Gastroesophageal sphincter (tissue), 4 donors: ENCODE measurements at regions not wholly inside any gene's neighbourhood (a gene's known extent, or its start where the extent isn't known, plus 50 kb on each side); places are given as distances from the start of the nearest gene placed in this dataset.
"Not testable (repeated sequence)": the region's sequence is repeated elsewhere in the genome, so short reads cannot be mapped to it uniquely, and the experiment has no call there.

Source experiments
- ATAC-seq: fragments of 150-250 bp; one replicate; pipeline ENCODE4 v1.9.1; 2016; ENCODE audit warnings: mild to moderate bottlenecking, moderate library complexity
- H3K27ac ChIP-seq, 4 donors: fragments of 200-600 bp; sonication (generic) in 3 of 4; 1 replicate in 3 of 4; 2 replicates in 1 of 4; pipeline ENCODE4 v1.5.1; 2016 to 2019
- H3K27me3 ChIP-seq: fragments of 200-600 bp; sonication (generic); one replicate; pipeline ENCODE4 v1.5.1; 2019
- H3K36me3 ChIP-seq, 2 donors: fragments of 200-600 bp; sonication (generic); one replicate each; pipeline ENCODE4 v1.5.1; 2019; ENCODE audit warnings: control low read depth in 1 of 2
- H3K4me1 ChIP-seq, 3 donors: fragments of 200-600 bp; sonication (generic); 1 replicate in 2 of 3; 2 replicates in 1 of 3; pipeline ENCODE4 v1.5.1; 2016 to 2019; ENCODE audit warnings: control low read depth in 2 of 3
- H3K4me3 ChIP-seq, 2 donors: fragments of 200-600 bp; sonication (generic); one replicate each; pipeline ENCODE4 v1.5.1; 2019; ENCODE audit warnings: mild to moderate bottlenecking in 1 of 2, moderate library complexity in 1 of 2
- H3K9me3 ChIP-seq, 3 donors: fragments of 200-600 bp; sonication (generic); one replicate each; pipeline ENCODE4 v1.5.1; 2017 to 2019; ENCODE audit warnings: control low read depth in 2 of 3
- EP300 ChIP-seq: sonication (generic); formaldehyde crosslinking; IDR thresholded peaks from one replicate; pipeline ENCODE4 v1.6.1; 2017; ENCODE audit warnings: antibody characterized with exemption, mild to moderate bottlenecking
- POLR2A ChIP-seq, 2 donors: fragments of 450-650 bp; IDR thresholded peaks; one replicate each; pipeline ENCODE4 v1.6.1; 2017; ENCODE audit warnings: antibody characterized with exemption in 2 of 2, mild to moderate bottlenecking in 2 of 2, moderate library complexity in 1 of 2
- POLR2AphosphoS5 ChIP-seq: sonication (generic); formaldehyde crosslinking; IDR thresholded peaks from one replicate; pipeline ENCODE4 v1.6.1; 2017; ENCODE audit warnings: antibody characterized with exemption
- whole genome bisulfite sequencing, 2 donors: methylation state at CpG; one replicate each; pipeline ENCODE4 v1.1.5; 2018; ENCODE audit warnings: low coverage in 1 of 2; 5-methylcytosine and 5-hydroxymethylcytosine counted together
- TF ChIP-seq, protein P1 (sequence below), 4 experiments: fragments of 200-600 bp in 2 of 4; fragments of 450-650 bp in 2 of 4; sonication (generic) in 1 of 4; IDR thresholded peaks; one replicate each; pipeline ENCODE4 v1.5.1; 2017 to 2019; ENCODE audit warnings: antibody characterized with exemption in 4 of 4, mild to moderate bottlenecking in 2 of 4, moderate library complexity in 2 of 4

GRCh38 chr5:97576956-97577355 lies 393.9 kb upstream of the RIOK2 start:
- Histone ChIP-seq H3K27me3 (no peaks in the 10 kb centered on the region), H3K4me1 (peaks cover 0 to 12% (median 0%) of the 10 kb centered on the region in 3 donors), H3K4me3 (no peak overlapping the region), H3K9me3 (no peaks in the 10 kb centered on the region), H3K27ac (no peak overlapping the region), H3K36me3 (no peaks in the 10 kb centered on the region)
- 18 to 20% methylated on average over 2 of the region's 2 CpGs for WGBS, 2 donors
- TF ChIP-seq, protein P1, sequence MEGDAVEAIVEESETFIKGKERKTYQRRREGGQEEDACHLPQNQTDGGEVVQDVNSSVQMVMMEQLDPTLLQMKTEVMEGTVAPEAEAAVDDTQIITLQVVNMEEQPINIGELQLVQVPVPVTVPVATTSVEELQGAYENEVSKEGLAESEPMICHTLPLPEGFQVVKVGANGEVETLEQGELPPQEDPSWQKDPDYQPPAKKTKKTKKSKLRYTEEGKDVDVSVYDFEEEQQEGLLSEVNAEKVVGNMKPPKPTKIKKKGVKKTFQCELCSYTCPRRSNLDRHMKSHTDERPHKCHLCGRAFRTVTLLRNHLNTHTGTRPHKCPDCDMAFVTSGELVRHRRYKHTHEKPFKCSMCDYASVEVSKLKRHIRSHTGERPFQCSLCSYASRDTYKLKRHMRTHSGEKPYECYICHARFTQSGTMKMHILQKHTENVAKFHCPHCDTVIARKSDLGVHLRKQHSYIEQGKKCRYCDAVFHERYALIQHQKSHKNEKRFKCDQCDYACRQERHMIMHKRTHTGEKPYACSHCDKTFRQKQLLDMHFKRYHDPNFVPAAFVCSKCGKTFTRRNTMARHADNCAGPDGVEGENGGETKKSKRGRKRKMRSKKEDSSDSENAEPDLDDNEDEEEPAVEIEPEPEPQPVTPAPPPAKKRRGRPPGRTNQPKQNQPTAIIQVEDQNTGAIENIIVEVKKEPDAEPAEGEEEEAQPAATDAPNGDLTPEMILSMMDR (IDR thresholded peaks at IDR 0.05): no peak
- no peak for TF ChIP-seq POLR2AphosphoS5
- TF ChIP-seq EP300: no peak
- TF ChIP-seq POLR2A (IDR thresholded peaks at IDR 0.05): no peak
- ATAC-seq: no peak

DNA sequence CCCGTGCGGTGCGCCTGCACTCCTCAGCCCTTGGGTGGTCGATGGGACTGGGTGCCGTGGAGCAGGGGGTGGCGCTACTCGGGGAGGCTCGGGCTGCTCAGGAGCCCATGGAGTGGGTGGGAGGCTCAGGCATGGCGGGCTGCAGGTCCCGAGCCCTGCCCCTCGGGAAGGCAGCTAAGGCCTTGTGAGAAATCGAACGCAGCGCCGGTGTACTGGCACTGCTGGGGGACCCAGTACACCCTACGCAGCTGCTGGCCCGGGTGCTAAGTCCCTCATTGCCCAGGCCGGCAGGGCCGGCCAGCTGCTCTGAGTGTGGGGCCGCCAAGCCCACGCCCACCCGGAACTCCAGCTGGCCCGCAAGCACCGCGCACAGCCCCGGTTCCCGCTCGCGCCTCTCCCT lies 396.9 kb upstream of the RIOK2 start:
- not testable (repeated sequence) for H3K27me3 ChIP-seq, H3K9me3 ChIP-seq, H3K27ac ChIP-seq, ATAC-seq, H3K4me3 ChIP-seq, H3K36me3 ChIP-seq
- no CpG with 5 or more reads among the region's 29 CpGs for WGBS, 2 donors
- H3K4me1 ChIP-seq: peaks cover 0 to 12% (median 0%) of the 10 kb centered on the region in 3 donors

DNA sequence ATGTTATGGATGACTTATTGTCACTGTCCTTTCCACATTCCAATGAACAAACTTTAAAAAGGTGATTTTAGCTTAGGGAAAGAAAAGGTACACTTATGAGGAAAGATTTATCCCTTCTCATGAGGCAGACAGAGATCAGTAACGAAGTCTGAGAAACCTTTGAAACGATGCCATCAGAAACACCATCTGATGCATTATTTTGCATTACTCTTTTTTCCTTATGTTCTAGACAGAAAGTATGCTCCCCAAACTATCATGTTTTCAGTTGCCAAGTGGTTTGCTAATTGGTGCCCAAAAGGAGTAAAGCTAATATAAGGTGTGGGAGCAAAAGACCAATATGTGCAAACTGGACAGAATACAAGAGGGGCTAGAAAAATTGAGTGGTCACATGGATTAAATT lies 397.7 kb upstream of the RIOK2 start:
- H3K36me3 ChIP-seq: no peaks in the 10 kb centered on the region
- WGBS, 2 donors: 90 to 94% methylated on average over 2 of the region's 2 CpGs
- no peak for ATAC-seq
- no peak overlapping the region for H3K27ac ChIP-seq
- peaks cover 0 to 12% (median 0%) of the 10 kb centered on the region in 3 donors for H3K4me1 ChIP-seq
- TF ChIP-seq POLR2AphosphoS5 (no peak), POLR2A (IDR thresholded peaks at IDR 0.05) (no peak), EP300 (no peak)
- TF ChIP-seq, protein P1 (IDR thresholded peaks at IDR 0.05): no peak
- no peaks in the 10 kb centered on the region for H3K27me3 ChIP-seq
- no peaks in the 10 kb centered on the region for H3K9me3 ChIP-seq
- no peak overlapping the region for H3K4me3 ChIP-seq

GRCh38 chr5:97591781-97592180 lies 408.7 kb upstream of the RIOK2 start:
- peaks cover 0 to 7% (median 0%) of the 10 kb centered on the region in 3 donors for H3K9me3 ChIP-seq
- 67% methylated on average over 1 of the region's 1 CpG; no CpG with 5 or more reads in 1 of the 2 donors for WGBS, 2 donors
- H3K4me1 ChIP-seq: no peaks in the 10 kb centered on the region
- no peak overlapping the region for H3K4me3 ChIP-seq
- no peaks in the 10 kb centered on the region for H3K36me3 ChIP-seq
- H3K27ac ChIP-seq: no peak overlapping the region
- TF ChIP-seq EP300: no peak
- TF ChIP-seq, protein P1 (IDR thresholded peaks at IDR 0.05): no peak
- TF ChIP-seq POLR2A (IDR thresholded peaks at IDR 0.05): no peak
- TF ChIP-seq POLR2AphosphoS5: no peak
- ATAC-seq: no peak
- H3K27me3 ChIP-seq: no peaks in the 10 kb centered on the region

DNA sequence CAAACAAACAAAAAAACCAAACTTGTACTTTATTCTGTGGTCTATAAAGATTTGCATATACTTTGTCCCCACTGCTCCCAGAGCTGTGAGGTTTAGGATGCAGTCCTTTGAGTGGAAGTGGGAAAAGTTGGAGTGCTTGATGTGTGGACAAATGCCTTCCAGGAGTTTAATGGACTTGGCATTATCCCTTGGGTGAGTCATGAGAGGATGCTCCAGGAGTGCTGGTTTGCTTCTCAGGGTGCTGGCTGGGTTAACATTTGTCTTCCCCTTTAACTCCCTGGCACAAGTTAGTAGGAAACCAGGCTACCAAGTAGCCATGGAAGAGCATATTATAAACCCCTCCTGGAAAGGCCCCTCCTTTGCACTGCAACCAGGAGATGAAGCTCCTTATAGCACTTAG lies 417.4 kb upstream of the RIOK2 start:
- ATAC-seq: no peak
- TF ChIP-seq POLR2AphosphoS5 (no peak), POLR2A (IDR thresholded peaks at IDR 0.05) (no peak), EP300 (no peak)
- TF ChIP-seq, protein P1 (IDR thresholded peaks at IDR 0.05): no peak
- Histone ChIP-seq H3K4me1 (no peaks in the 10 kb centered on the region), H3K27ac (no peak overlapping the region), H3K4me3 (no peak overlapping the region), H3K36me3 (no peaks in the 10 kb centered on the region), H3K9me3 (peaks cover 0 to 37% (median 0%) of the 10 kb centered on the region in 3 donors), H3K27me3 (no peaks in the 10 kb centered on the region)
